Right lobe of liver (tissue), 4 donors: ENCODE measurements at regions not wholly inside any gene's neighbourhood (a gene's known extent, or its start where the extent isn't known, plus 50 kb on each side); places are given as distances from the start of the nearest gene placed in this dataset.

Experiments used
- CTCF ChIP-seq, 4 donors: fragments of 200-600 bp in 3 of 4; fragments of 450-650 bp in 1 of 4; IDR thresholded peaks; one replicate each; pipeline versions ENCODE4 v1.5.1 to v1.8.0; 2016 to 2022; ENCODE audit warnings: antibody characterized with exemption in 4 of 4, mild to moderate bottlenecking in 2 of 4
- POLR2A ChIP-seq: fragments of 450-650 bp; IDR thresholded peaks from one replicate; pipeline ENCODE4 v1.6.1; 2017; ENCODE audit warnings: antibody characterized with exemption, mild to moderate bottlenecking
- donor health status: DM: no; HTN: no; CAD: no.
- donor health status: DM: no; HTN: no; CAD: no.
- donor health status: DM: no; HTN: yes; CAD: no.

- TF ChIP-seq POLR2A, result no peak
- TF ChIP-seq CTCF (IDR thresholded peaks at IDR 0.05), result no peak
Observed at GRCh38 chr6:44054721-44055559, 72.3 kb downstream of the MRPL14 start.
